ENCODE measurements at regions not wholly inside any gene's neighbourhood (a gene's known extent, or its start where the extent isn't known, plus 50 kb on each side); places are given as distances from the start of the nearest gene placed in this dataset.
A peak's percentile ranks its signal among the peaks of the same experiment; 100 is the strongest.

GRCh38 chr4:64617800-64618199 lies 208.6 kb upstream of the TECRL start:
- no peak for DNase-seq (ENCODE audit: low read depth)
- TF ChIP-seq, protein P1, sequence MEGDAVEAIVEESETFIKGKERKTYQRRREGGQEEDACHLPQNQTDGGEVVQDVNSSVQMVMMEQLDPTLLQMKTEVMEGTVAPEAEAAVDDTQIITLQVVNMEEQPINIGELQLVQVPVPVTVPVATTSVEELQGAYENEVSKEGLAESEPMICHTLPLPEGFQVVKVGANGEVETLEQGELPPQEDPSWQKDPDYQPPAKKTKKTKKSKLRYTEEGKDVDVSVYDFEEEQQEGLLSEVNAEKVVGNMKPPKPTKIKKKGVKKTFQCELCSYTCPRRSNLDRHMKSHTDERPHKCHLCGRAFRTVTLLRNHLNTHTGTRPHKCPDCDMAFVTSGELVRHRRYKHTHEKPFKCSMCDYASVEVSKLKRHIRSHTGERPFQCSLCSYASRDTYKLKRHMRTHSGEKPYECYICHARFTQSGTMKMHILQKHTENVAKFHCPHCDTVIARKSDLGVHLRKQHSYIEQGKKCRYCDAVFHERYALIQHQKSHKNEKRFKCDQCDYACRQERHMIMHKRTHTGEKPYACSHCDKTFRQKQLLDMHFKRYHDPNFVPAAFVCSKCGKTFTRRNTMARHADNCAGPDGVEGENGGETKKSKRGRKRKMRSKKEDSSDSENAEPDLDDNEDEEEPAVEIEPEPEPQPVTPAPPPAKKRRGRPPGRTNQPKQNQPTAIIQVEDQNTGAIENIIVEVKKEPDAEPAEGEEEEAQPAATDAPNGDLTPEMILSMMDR (conservative IDR thresholded peaks at IDR 0.05; ENCODE audit: low read length) = no peak
- H3K4me3 ChIP-seq (ENCODE audit: low read length) = no peak overlapping the region

- H3K4me3 ChIP-seq (ENCODE audit: low read length) = no peak overlapping the region
- TF ChIP-seq, protein P1 (conservative IDR thresholded peaks at IDR 0.05; ENCODE audit: low read length) = no peak
- DNase-seq (ENCODE audit: low read depth) = no peak
Measured at GRCh38 chr4:64614276-64614675, 205.0 kb upstream of the TECRL start.

GRCh38 chr4:64613046-64613445 lies 203.8 kb upstream of the TECRL start:
- TF ChIP-seq, protein P1 (conservative IDR thresholded peaks at IDR 0.05; ENCODE audit: low read length) = no peak
- DNase-seq (ENCODE audit: low read depth) = no peak
- no peak overlapping the region for H3K4me3 ChIP-seq (ENCODE audit: low read length)

GRCh38 chr4:64598066-64598465 lies 188.8 kb upstream of the TECRL start:
- TF ChIP-seq, protein P1 (conservative IDR thresholded peaks at IDR 0.05; ENCODE audit: low read length) = no peak
- no peak overlapping the region for H3K4me3 ChIP-seq (ENCODE audit: low read length)
- no peak for DNase-seq (ENCODE audit: low read depth)

DNA sequence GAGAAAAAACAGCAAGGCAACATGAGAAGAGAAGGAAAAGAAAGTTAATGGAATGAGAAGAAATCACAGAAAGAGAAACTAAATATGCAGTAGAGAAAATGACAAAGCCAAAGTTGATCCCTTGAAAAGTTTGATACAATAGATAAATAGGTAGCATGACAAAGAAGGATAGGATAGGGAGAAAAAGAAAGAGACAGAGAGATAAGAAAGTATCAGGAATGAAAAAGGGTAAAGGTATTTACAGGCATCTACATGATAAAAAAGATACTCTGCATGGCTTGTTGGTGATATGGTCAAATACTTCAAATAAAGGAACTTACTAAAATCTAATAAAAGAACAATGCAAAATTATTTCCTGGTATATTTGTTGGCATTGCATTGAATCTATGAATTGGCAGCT lies 185.5 kb upstream of the TECRL start:
- no peak overlapping the region for H3K4me3 ChIP-seq (ENCODE audit: low read length)
- no peak for DNase-seq (ENCODE audit: low read depth)
- TF ChIP-seq, protein P1 (conservative IDR thresholded peaks at IDR 0.05; ENCODE audit: low read length) = no peak

DNA sequence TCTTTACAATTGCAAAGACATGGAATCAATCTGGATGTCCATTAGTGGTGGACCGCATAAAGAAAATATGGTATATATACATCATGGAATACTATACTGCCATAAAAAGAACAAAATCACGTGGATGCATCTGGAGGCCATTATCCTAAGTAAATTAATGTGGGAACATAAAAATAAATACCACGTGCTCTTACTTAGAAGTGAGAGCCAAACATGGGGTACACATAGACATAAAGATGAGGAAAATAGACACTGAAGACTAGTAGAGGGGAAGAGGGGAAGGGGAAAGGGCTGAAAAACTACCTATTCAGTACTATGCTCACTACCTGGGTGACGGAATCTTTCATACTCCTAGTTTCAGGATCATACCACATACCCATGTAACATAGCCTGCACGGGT lies 179.3 kb upstream of the TECRL start:
- TF ChIP-seq, protein P1 (conservative IDR thresholded peaks at IDR 0.05; ENCODE audit: low read length) = no peak

DNA sequence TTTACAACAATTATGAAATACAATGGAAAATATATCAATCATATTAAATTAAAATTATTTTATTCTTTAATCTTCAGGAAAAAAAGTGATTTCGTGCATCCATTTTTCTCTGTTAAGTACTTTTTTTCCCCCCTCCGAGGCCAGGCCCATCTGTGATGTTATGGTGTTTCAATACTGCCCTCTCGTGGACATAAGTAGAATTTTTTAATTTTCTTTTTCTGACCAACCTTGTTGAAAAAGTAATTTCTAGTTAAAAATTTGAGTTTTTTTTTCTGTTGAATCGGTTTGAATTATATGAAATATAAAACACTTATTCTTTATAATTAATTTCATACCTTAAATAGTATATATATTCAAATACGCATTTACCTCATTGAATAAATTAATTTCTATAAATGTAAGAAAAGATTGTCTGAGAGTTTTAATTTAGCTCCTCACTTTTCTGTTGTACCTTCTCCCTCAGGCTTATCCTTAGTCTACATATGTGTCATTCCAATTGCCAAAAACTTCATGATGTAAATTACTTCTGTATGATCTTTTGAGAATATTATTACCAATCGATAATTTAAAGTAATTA lies 175.8 kb upstream of the TECRL start:
- TF ChIP-seq, protein P1 (conservative IDR thresholded peaks at IDR 0.05; ENCODE audit: low read length) = peak; percentile 58
- peak; percentile 39 for DNase-seq (ENCODE audit: low read depth)
- H3K4me3 ChIP-seq (ENCODE audit: low read length) = no peak overlapping the region

More for the DNA sequence above, 179.3 kb upstream of the TECRL start:
- DNase-seq (ENCODE audit: low read depth) = no peak
- H3K4me3 ChIP-seq (ENCODE audit: low read length) = no peak overlapping the region

Measured in AG10803 (cell line).